ENCODE measurements at regions not wholly inside any gene's neighbourhood (a gene's known extent, or its start where the extent isn't known, plus 50 kb on each side); places are given as distances from the start of the nearest gene placed in this dataset.

GRCh38 chrX:68915778-68916177 lies 87.0 kb downstream of the EFNB1 start:
- POLR2A ChIA-PET = no interaction called here
- H3K27ac Mint-ChIP-seq = peak overlapping the region in 1 of 8 donors; percentile 32
- peaks cover 5% of the 10 kb centered on the region in 2 donors for H3K27me3 Mint-ChIP-seq
- no peak overlapping the region for H3K27ac ChIP-seq (ENCODE audit: low read depth, low read length)
- no peaks in the 10 kb centered on the region for H3K27me3 ChIP-seq (ENCODE audit: insufficient read depth, low read length, poor library complexity, severe bottlenecking)
- no peaks in the 10 kb centered on the region for H3K36me3 ChIP-seq (ENCODE audit: insufficient read depth, low read length)
- H3K36me3 Mint-ChIP-seq = no peaks in the 10 kb centered on the region
- no peak for DNase-seq
- H3K9me3 ChIP-seq (ENCODE audit: low read length) = no peaks in the 10 kb centered on the region
- no peak overlapping the region for H3K4me3 ChIP-seq (ENCODE audit: low read length)
- no peak overlapping the region for H3K4me3 Mint-ChIP-seq
- H3K9me3 Mint-ChIP-seq = no peaks in the 10 kb centered on the region
- CTCF ChIA-PET = no interaction called here
- H3K4me1 ChIP-seq (ENCODE audit: insufficient read depth, low read length) = no peaks in the 10 kb centered on the region
- peaks cover 0 to 4% (median 0%) of the 10 kb centered on the region in 3 donors for H3K4me1 Mint-ChIP-seq

GRCh38 chrX:68914479-68914946 lies 85.7 kb downstream of the EFNB1 start:
- POLR2A ChIA-PET = no interaction called here

GRCh38 chrX:68913249-68913547 lies 84.4 kb downstream of the EFNB1 start:
- no peaks in the 10 kb centered on the region for H3K36me3 Mint-ChIP-seq
- H3K4me1 Mint-ChIP-seq = no peaks in the 10 kb centered on the region
- no peak overlapping the region for H3K27ac Mint-ChIP-seq
- no peaks in the 10 kb centered on the region for H3K27me3 ChIP-seq (ENCODE audit: insufficient read depth, low read length, poor library complexity, severe bottlenecking)
- H3K4me3 ChIP-seq (ENCODE audit: low read length) = no peak overlapping the region
- peaks cover 5% of the 10 kb centered on the region in 2 donors for H3K27me3 Mint-ChIP-seq
- H3K9me3 Mint-ChIP-seq = no peaks in the 10 kb centered on the region
- no peaks in the 10 kb centered on the region for H3K4me1 ChIP-seq (ENCODE audit: insufficient read depth, low read length)
- H3K4me3 Mint-ChIP-seq = peak overlapping the region in 1 of 7 donors; percentile 48
- DNase-seq = no peak
- no peaks in the 10 kb centered on the region for H3K36me3 ChIP-seq (ENCODE audit: insufficient read depth, low read length)
- H3K27ac ChIP-seq (ENCODE audit: low read depth, low read length) = no peak overlapping the region
- CTCF ChIA-PET = no interaction called here
- POLR2A ChIA-PET = no interaction called here
- H3K9me3 ChIP-seq (ENCODE audit: low read length) = no peaks in the 10 kb centered on the region

More at GRCh38 chrX:68914479-68914946, 85.7 kb downstream of the EFNB1 start:
- Mint-ChIP-seq H3K27ac (no peak overlapping the region), H3K27me3 (peaks cover 5% of the 10 kb centered on the region in 2 donors), H3K9me3 (no peaks in the 10 kb centered on the region), H3K4me3 (no peak overlapping the region), H3K4me1 (no peaks in the 10 kb centered on the region), H3K36me3 (no peaks in the 10 kb centered on the region)
- Histone ChIP-seq H3K4me3 (ENCODE audit: low read length) (no peak overlapping the region), H3K27me3 (ENCODE audit: insufficient read depth, low read length, poor library complexity, severe bottlenecking) (no peaks in the 10 kb centered on the region), H3K36me3 (ENCODE audit: insufficient read depth, low read length) (no peaks in the 10 kb centered on the region), H3K9me3 (ENCODE audit: low read length) (no peaks in the 10 kb centered on the region), H3K27ac (ENCODE audit: low read depth, low read length) (no peak overlapping the region), H3K4me1 (ENCODE audit: insufficient read depth, low read length) (no peaks in the 10 kb centered on the region)
- CTCF ChIA-PET = no interaction called here
- no peak for DNase-seq

- H3K27ac ChIP-seq (ENCODE audit: low read depth, low read length) = no peak overlapping the region
- H3K36me3 ChIP-seq (ENCODE audit: insufficient read depth, low read length) = no peaks in the 10 kb centered on the region
- Mint-ChIP-seq H3K36me3 (no peaks in the 10 kb centered on the region), H3K4me1 (no peaks in the 10 kb centered on the region), H3K27ac (no peak overlapping the region), H3K4me3 (no peak overlapping the region), H3K9me3 (no peaks in the 10 kb centered on the region), H3K27me3 (peaks cover 5% of the 10 kb centered on the region in 2 donors)
- no peaks in the 10 kb centered on the region for H3K27me3 ChIP-seq (ENCODE audit: insufficient read depth, low read length, poor library complexity, severe bottlenecking)
- CTCF ChIA-PET = no interaction called here
- no peaks in the 10 kb centered on the region for H3K4me1 ChIP-seq (ENCODE audit: insufficient read depth, low read length)
- no peak overlapping the region for H3K4me3 ChIP-seq (ENCODE audit: low read length)
- no peak for DNase-seq
- no peaks in the 10 kb centered on the region for H3K9me3 ChIP-seq (ENCODE audit: low read length)
- POLR2A ChIA-PET = no interaction called here
These were observed 83.3 kb downstream of the EFNB1 start for GRCh38 chrX:68912113-68912512.

GRCh38 chrX:68910731-68911428 lies 82.1 kb downstream of the EFNB1 start:
- no peak for DNase-seq
- Histone ChIP-seq H3K27me3 (ENCODE audit: insufficient read depth, low read length, poor library complexity, severe bottlenecking) (no peaks in the 10 kb centered on the region), H3K4me3 (ENCODE audit: low read length) (no peak overlapping the region), H3K4me1 (ENCODE audit: insufficient read depth, low read length) (no peaks in the 10 kb centered on the region), H3K36me3 (ENCODE audit: insufficient read depth, low read length) (no peaks in the 10 kb centered on the region), H3K27ac (ENCODE audit: low read depth, low read length) (no peak overlapping the region), H3K9me3 (ENCODE audit: low read length) (no peaks in the 10 kb centered on the region)
- ChIA-PET CTCF (no interaction called here), POLR2A (no interaction called here)
- Mint-ChIP-seq H3K4me1 (no peaks in the 10 kb centered on the region), H3K4me3 (no peak overlapping the region), H3K27me3 (peaks cover 5% of the 10 kb centered on the region in 2 donors), H3K36me3 (no peaks in the 10 kb centered on the region), H3K9me3 (no peaks in the 10 kb centered on the region), H3K27ac (no peak overlapping the region)

- CTCF ChIA-PET = no interaction called here
- H3K9me3 Mint-ChIP-seq = no peaks in the 10 kb centered on the region
These were observed 81.1 kb downstream of the EFNB1 start for GRCh38 chrX:68909945-68910344.

GRCh38 chrX:68908071-68908470 lies 79.2 kb downstream of the EFNB1 start:
- Mint-ChIP-seq H3K27ac (no peak overlapping the region), H3K9me3 (no peaks in the 10 kb centered on the region), H3K4me3 (no peak overlapping the region), H3K36me3 (no peaks in the 10 kb centered on the region), H3K27me3 (peaks cover 0 to 1% of the 10 kb centered on the region in 2 donors), H3K4me1 (no peaks in the 10 kb centered on the region)
- no peaks in the 10 kb centered on the region for H3K9me3 ChIP-seq (ENCODE audit: low read length)
- H3K36me3 ChIP-seq (ENCODE audit: insufficient read depth, low read length) = no peaks in the 10 kb centered on the region
- H3K27ac ChIP-seq (ENCODE audit: low read depth, low read length) = no peak overlapping the region
- no peak overlapping the region for H3K4me3 ChIP-seq (ENCODE audit: low read length)
- POLR2A ChIA-PET = no interaction called here
- DNase-seq = no peak
- H3K4me1 ChIP-seq (ENCODE audit: insufficient read depth, low read length) = no peaks in the 10 kb centered on the region
- H3K27me3 ChIP-seq (ENCODE audit: insufficient read depth, low read length, poor library complexity, severe bottlenecking) = no peaks in the 10 kb centered on the region
- CTCF ChIA-PET = no interaction called here

More at GRCh38 chrX:68909945-68910344, 81.1 kb downstream of the EFNB1 start:
- H3K4me3 ChIP-seq (ENCODE audit: low read length) = no peak overlapping the region
- Mint-ChIP-seq H3K27ac (peak overlapping the region in 1 of 8 donors; percentile 5), H3K27me3 (peaks cover 1 to 5% of the 10 kb centered on the region in 2 donors), H3K4me3 (no peak overlapping the region), H3K4me1 (no peaks in the 10 kb centered on the region), H3K36me3 (no peaks in the 10 kb centered on the region)
- H3K36me3 ChIP-seq (ENCODE audit: insufficient read depth, low read length) = no peaks in the 10 kb centered on the region
- H3K4me1 ChIP-seq (ENCODE audit: insufficient read depth, low read length) = no peaks in the 10 kb centered on the region
- no peak for DNase-seq
- H3K27ac ChIP-seq (ENCODE audit: low read depth, low read length) = no peak overlapping the region
- POLR2A ChIA-PET = no interaction called here
- H3K27me3 ChIP-seq (ENCODE audit: insufficient read depth, low read length, poor library complexity, severe bottlenecking) = no peaks in the 10 kb centered on the region
- no peaks in the 10 kb centered on the region for H3K9me3 ChIP-seq (ENCODE audit: low read length)

- no peak overlapping the region for H3K4me3 Mint-ChIP-seq
- no peak overlapping the region for H3K27ac Mint-ChIP-seq
- H3K4me3 ChIP-seq (ENCODE audit: low read length) = no peak overlapping the region
- H3K4me1 ChIP-seq (ENCODE audit: insufficient read depth, low read length) = no peaks in the 10 kb centered on the region
- no peaks in the 10 kb centered on the region for H3K36me3 Mint-ChIP-seq
- no peaks in the 10 kb centered on the region for H3K27me3 Mint-ChIP-seq
- no peak for DNase-seq
- ChIA-PET POLR2A (no interaction called here), CTCF (no interaction called here)
- H3K4me1 Mint-ChIP-seq = no peaks in the 10 kb centered on the region
- no peak overlapping the region for H3K27ac ChIP-seq (ENCODE audit: low read depth, low read length)
- no peaks in the 10 kb centered on the region for H3K27me3 ChIP-seq (ENCODE audit: insufficient read depth, low read length, poor library complexity, severe bottlenecking)
- H3K36me3 ChIP-seq (ENCODE audit: insufficient read depth, low read length) = no peaks in the 10 kb centered on the region
- no peaks in the 10 kb centered on the region for H3K9me3 ChIP-seq (ENCODE audit: low read length)
- no peaks in the 10 kb centered on the region for H3K9me3 Mint-ChIP-seq
These were observed 74.1 kb downstream of the EFNB1 start for GRCh38 chrX:68902706-68903504.

Data from CD8-positive, alpha-beta memory T cell (primary cell).